ENCODE measurements at regions not wholly inside any gene's neighbourhood (a gene's known extent, or its start where the extent isn't known, plus 50 kb on each side); places are given as distances from the start of the nearest gene placed in this dataset.

GRCh38 chr6:93604951-93605350, 185.6 kb upstream of the EPHA7 start:
- in situ Hi-C loops (cut with HindIII; ENCODE audit: low sequenced_read_pairs): no loop called here
- TF ChIP-seq CTCF (IDR thresholded peaks at IDR 0.05; ENCODE audit: low read depth, low read length): no peak
- no peak overlapping the region for H3K4me3 ChIP-seq (ENCODE audit: low read depth, low read length)
- DNase-seq (ENCODE audit: low read depth, low spot score): no peak

GRCh38 chr6:93592417-93592816, 173.1 kb upstream of the EPHA7 start:
- no peak for DNase-seq (ENCODE audit: low read depth, low spot score)
- in situ Hi-C loops (cut with HindIII; ENCODE audit: low sequenced_read_pairs): no loop called here
- TF ChIP-seq CTCF (IDR thresholded peaks at IDR 0.05; ENCODE audit: low read depth, low read length): no peak
- H3K4me3 ChIP-seq (ENCODE audit: low read depth, low read length): no peak overlapping the region

GRCh38 chr6:93586306-93586705, 166.9 kb upstream of the EPHA7 start:
- in situ Hi-C loops (cut with HindIII; ENCODE audit: low sequenced_read_pairs): no loop called here
- TF ChIP-seq CTCF (IDR thresholded peaks at IDR 0.05; ENCODE audit: low read depth, low read length): no peak
- no peak for DNase-seq (ENCODE audit: low read depth, low spot score)
- no peak overlapping the region for H3K4me3 ChIP-seq (ENCODE audit: low read depth, low read length)

- in situ Hi-C loops (cut with HindIII; ENCODE audit: low sequenced_read_pairs): no loop called here
- TF ChIP-seq CTCF (IDR thresholded peaks at IDR 0.05; ENCODE audit: low read depth, low read length): no peak
- no peak for DNase-seq (ENCODE audit: low read depth, low spot score)
- no peak overlapping the region for H3K4me3 ChIP-seq (ENCODE audit: low read depth, low read length)
Measured at GRCh38 chr6:93584300-93584699, 164.9 kb upstream of the EPHA7 start.

GRCh38 chr6:93581371-93581770, 162.0 kb upstream of the EPHA7 start:
- in situ Hi-C loops (cut with HindIII; ENCODE audit: low sequenced_read_pairs): no loop called here
- no peak for DNase-seq (ENCODE audit: low read depth, low spot score)
- H3K4me3 ChIP-seq (ENCODE audit: low read depth, low read length): no peak overlapping the region
- TF ChIP-seq CTCF (IDR thresholded peaks at IDR 0.05; ENCODE audit: low read depth, low read length): no peak

- DNase-seq (ENCODE audit: low read depth, low spot score): no peak
- no peak for TF ChIP-seq CTCF (IDR thresholded peaks at IDR 0.05; ENCODE audit: low read depth, low read length)
- in situ Hi-C loops (cut with HindIII; ENCODE audit: low sequenced_read_pairs): no loop called here
- no peak overlapping the region for H3K4me3 ChIP-seq (ENCODE audit: low read depth, low read length)
Measured at GRCh38 chr6:93580446-93580845, 161.1 kb upstream of the EPHA7 start.

All from astrocyte of the spinal cord (primary cell).